ENCODE measurements at regions not wholly inside any gene's neighbourhood (a gene's known extent, or its start where the extent isn't known, plus 50 kb on each side); places are given as distances from the start of the nearest gene placed in this dataset.

GRCh38 chr5:105751908-105752307 is 1918.8 kb downstream of the EFNA5 start:
- TF ChIP-seq CTCF (IDR thresholded peaks at IDR 0.05) (no peak), POLR2AphosphoS5 (IDR thresholded peaks at IDR 0.05) (no peak)
